ENCODE measurements at regions not wholly inside any gene's neighbourhood (a gene's known extent, or its start where the extent isn't known, plus 50 kb on each side); places are given as distances from the start of the nearest gene placed in this dataset.

DNA sequence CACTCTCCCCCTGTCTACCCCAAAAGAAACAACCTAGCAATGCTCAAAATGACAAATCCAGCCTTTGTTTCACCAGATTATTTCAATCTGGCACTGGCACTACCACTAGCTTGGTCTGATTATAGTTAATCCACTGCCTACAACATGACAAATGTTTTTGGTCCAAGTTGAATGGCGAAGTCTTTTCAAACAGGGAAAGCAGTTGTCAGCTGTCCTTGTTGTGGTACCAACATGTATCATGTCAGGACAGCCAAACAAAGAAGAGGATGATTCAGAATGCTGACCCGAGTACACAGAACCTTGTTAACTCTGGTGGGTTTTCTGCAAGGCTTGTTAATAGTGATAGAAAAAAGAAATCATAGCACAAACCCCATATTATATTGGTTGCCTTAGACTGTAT lies 160.8 kb upstream of the ANK2 start:
- TF ChIP-seq, protein P1, sequence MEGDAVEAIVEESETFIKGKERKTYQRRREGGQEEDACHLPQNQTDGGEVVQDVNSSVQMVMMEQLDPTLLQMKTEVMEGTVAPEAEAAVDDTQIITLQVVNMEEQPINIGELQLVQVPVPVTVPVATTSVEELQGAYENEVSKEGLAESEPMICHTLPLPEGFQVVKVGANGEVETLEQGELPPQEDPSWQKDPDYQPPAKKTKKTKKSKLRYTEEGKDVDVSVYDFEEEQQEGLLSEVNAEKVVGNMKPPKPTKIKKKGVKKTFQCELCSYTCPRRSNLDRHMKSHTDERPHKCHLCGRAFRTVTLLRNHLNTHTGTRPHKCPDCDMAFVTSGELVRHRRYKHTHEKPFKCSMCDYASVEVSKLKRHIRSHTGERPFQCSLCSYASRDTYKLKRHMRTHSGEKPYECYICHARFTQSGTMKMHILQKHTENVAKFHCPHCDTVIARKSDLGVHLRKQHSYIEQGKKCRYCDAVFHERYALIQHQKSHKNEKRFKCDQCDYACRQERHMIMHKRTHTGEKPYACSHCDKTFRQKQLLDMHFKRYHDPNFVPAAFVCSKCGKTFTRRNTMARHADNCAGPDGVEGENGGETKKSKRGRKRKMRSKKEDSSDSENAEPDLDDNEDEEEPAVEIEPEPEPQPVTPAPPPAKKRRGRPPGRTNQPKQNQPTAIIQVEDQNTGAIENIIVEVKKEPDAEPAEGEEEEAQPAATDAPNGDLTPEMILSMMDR (conservative IDR thresholded peaks at IDR 0.05; ENCODE audit: low read length): no peak
- no peak for TF ChIP-seq EZH2phosphoT487 (IDR thresholded peaks at IDR 0.05; ENCODE audit: borderline replicate concordance)
